ENCODE measurements at regions not wholly inside any gene's neighbourhood (a gene's known extent, or its start where the extent isn't known, plus 50 kb on each side); places are given as distances from the start of the nearest gene placed in this dataset.

GRCh38 chr17:69788957-69789356 lies 286.1 kb upstream of the KCNJ16 start:
- H3K9me3 ChIP-seq = no peaks in the 10 kb centered on the region
- TF ChIP-seq POLR2A (IDR thresholded peaks at IDR 0.05) (no peak), CTCF (IDR thresholded peaks at IDR 0.05 in 4 of 5, conservative IDR thresholded peaks at IDR 0.05 in 1 of 5) (no peak)
- in situ Hi-C loops (cut with MboI; ENCODE audit: low sequenced_read_pairs in 4 of 4) (no loop called here), intact Hi-C loops (cut with DNase I; ENCODE audit: low total_unique reads) (no loop called here)
- H3K36me3 ChIP-seq = no peaks in the 10 kb centered on the region
- DNase-seq = no peak
- H3K27ac ChIP-seq = no peak overlapping the region
- no peak overlapping the region for H3K4me3 ChIP-seq
- H3K4me1 ChIP-seq = no peaks in the 10 kb centered on the region
- H3K27me3 ChIP-seq = no peaks in the 10 kb centered on the region
- no peak for ATAC-seq

GRCh38 chr17:69796078-69796477 lies 278.9 kb upstream of the KCNJ16 start:
- intact Hi-C loops (cut with DNase I; ENCODE audit: low total_unique reads) (no loop called here), in situ Hi-C loops (cut with MboI; ENCODE audit: low sequenced_read_pairs in 4 of 4) (no loop called here)
- Histone ChIP-seq H3K4me1 (no peaks in the 10 kb centered on the region), H3K9me3 (no peaks in the 10 kb centered on the region), H3K27me3 (no peaks in the 10 kb centered on the region), H3K36me3 (no peaks in the 10 kb centered on the region), H3K27ac (no peak overlapping the region), H3K4me3 (no peak overlapping the region)
- ATAC-seq (no peak), DNase-seq (no peak)
- TF ChIP-seq CTCF (IDR thresholded peaks at IDR 0.05 in 4 of 5, conservative IDR thresholded peaks at IDR 0.05 in 1 of 5) (no peak), POLR2A (IDR thresholded peaks at IDR 0.05) (no peak)

- DNase-seq (no peak), ATAC-seq (no peak)
- in situ Hi-C loops (cut with MboI; ENCODE audit: low sequenced_read_pairs in 4 of 4) (no loop called here), intact Hi-C loops (cut with DNase I; ENCODE audit: low total_unique reads) (no loop called here)
- Histone ChIP-seq H3K4me1 (no peaks in the 10 kb centered on the region), H3K4me3 (no peak overlapping the region), H3K9me3 (no peaks in the 10 kb centered on the region), H3K27ac (no peak overlapping the region), H3K36me3 (no peaks in the 10 kb centered on the region), H3K27me3 (no peaks in the 10 kb centered on the region)
- TF ChIP-seq POLR2A (IDR thresholded peaks at IDR 0.05) (no peak), CTCF (IDR thresholded peaks at IDR 0.05 in 4 of 5, conservative IDR thresholded peaks at IDR 0.05 in 1 of 5) (no peak)
These were observed 274.2 kb upstream of the KCNJ16 start for GRCh38 chr17:69800870-69801269.

GRCh38 chr17:69801368-69801767 lies 273.7 kb upstream of the KCNJ16 start:
- H3K36me3 ChIP-seq = no peaks in the 10 kb centered on the region
- in situ Hi-C loops (cut with MboI; ENCODE audit: low sequenced_read_pairs in 4 of 4) = no loop called here
- intact Hi-C loops (cut with DNase I; ENCODE audit: low total_unique reads) = no loop called here
- no peak for TF ChIP-seq POLR2A (IDR thresholded peaks at IDR 0.05)
- no peak for TF ChIP-seq CTCF (IDR thresholded peaks at IDR 0.05 in 4 of 5, conservative IDR thresholded peaks at IDR 0.05 in 1 of 5)
- H3K4me1 ChIP-seq = no peaks in the 10 kb centered on the region
- ATAC-seq = no peak
- no peak overlapping the region for H3K27ac ChIP-seq
- no peak for DNase-seq
- H3K9me3 ChIP-seq = no peaks in the 10 kb centered on the region
- no peak overlapping the region for H3K4me3 ChIP-seq
- no peaks in the 10 kb centered on the region for H3K27me3 ChIP-seq

GRCh38 chr17:69802045-69802740 lies 272.8 kb upstream of the KCNJ16 start:
- Histone ChIP-seq H3K36me3 (no peaks in the 10 kb centered on the region), H3K9me3 (no peaks in the 10 kb centered on the region), H3K4me1 (no peaks in the 10 kb centered on the region), H3K4me3 (no peak overlapping the region), H3K27me3 (no peaks in the 10 kb centered on the region), H3K27ac (no peak overlapping the region)
- no peak for DNase-seq
- in situ Hi-C loops (cut with MboI; ENCODE audit: low sequenced_read_pairs in 4 of 4) = no loop called here
- intact Hi-C loops (cut with DNase I; ENCODE audit: low total_unique reads) = no loop called here
- no peak for ATAC-seq
- TF ChIP-seq POLR2A (IDR thresholded peaks at IDR 0.05) = no peak
- no peak for TF ChIP-seq CTCF (IDR thresholded peaks at IDR 0.05 in 4 of 5, conservative IDR thresholded peaks at IDR 0.05 in 1 of 5)
